HG02840 (cell line): ENCODE measurements at regions not wholly inside any gene's neighbourhood (a gene's known extent, or its start where the extent isn't known, plus 50 kb on each side); places are given as distances from the start of the nearest gene placed in this dataset.

Source experiments
- ATAC-seq: cut with Tn5 transposase; IDR thresholded peaks from one replicate; pipeline ENCODE4 v1.9.1; 2021; ENCODE audit warnings: mild to moderate bottlenecking, moderate library complexity, moderate number of reproducible peaks; ENCODE audit not compliant: unreplicated experiment, low FRiP score

DNA sequence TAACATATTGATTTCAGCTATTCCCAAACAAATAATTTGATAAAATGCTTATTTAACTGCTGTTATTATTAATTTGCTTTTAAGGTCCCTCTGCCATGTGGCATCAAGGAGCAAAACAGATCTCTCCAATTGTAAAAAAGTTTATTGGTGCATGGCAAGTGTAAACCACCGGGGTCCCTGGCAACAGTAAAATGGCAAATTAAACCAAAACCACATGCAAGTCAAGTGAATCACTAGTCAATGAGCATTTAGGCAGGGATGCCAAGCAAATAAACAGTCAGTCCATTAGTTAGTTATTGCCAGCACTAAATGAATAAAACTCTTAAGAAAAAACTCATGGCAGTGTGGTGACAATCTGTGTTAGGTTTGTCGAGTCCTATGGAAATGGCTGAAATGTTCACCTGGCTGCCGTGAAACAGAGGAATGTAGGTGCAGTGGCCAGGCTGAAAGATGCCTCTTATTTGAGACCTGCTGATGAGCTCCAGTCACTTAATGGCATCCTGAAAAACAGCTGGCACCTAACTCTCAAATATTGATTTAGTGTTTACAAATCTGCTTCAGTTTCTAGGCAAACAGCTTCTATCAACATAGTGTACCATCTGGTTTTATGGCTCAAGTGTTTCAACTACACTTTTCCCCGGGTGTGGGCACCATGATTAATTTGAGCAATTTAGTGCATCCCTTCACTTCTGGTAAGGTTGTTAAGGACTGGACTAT lies 296.5 kb upstream of the ITGA1 start:
- no peak for ATAC-seq

DNA sequence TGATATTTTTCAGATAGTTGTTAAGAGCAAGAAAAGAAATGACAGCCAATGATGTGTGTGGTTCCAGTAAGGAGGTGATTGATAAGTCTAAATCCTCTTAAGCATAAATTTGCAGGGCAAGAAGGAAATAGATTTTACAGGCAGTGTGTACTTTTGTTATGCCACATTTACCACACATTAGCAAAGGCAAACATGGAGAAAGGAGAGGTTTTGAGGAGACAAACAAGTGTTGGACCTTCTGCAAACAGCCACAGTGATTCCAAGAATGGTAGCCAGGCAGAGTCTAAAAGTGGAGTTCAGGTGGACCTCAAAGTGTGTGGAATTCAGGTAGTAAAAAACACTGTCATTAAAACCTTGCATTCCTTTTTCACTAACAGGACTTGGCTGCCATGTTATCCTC lies 295.9 kb upstream of the ITGA1 start:
- ATAC-seq: no peak

DNA sequence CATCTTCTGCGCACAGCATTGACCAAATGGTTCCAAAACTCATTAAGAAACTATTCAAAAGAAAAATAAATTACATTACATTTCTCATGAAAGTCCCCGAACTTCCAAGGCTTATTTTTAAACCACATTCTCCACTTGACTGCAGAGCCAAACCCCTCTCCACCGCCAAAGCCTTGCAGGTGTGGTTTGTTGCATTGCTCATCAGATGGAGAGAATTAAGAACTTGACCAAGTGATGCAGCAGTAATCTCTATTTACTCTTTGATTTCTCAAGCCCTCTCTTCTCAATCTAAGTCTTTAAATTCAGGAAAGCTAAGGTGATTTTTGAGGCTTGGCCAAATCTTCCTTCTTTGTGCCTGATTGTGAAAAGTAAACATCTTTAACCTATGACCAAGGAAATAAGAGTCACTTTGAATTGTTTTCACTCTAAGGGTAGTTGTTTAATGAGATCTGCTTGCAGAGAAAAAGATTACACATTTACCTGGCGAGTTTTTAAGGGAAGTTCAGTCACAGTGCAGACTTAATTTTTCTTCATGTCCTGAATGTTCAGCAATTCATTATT lies 290.5 kb upstream of the ITGA1 start:
- no peak for ATAC-seq

DNA sequence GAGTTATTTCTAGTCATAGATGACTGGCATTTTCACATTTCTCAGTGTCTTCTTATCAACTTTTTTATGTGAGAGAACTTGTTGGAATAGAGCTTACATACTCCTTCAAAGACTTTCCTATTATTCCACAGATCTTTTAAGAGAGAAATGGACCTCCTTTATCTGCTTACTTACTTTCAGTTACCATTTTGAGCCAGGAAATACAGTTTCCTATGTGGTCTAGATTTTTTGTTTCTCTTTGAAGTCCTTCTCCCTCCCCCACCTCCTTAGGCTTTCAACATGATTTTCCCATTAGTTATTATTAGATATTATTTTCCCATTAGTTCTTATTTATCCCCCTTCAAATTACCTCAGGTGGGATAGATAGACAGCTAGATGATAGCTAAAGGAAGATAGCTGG lies 289.1 kb upstream of the ITGA1 start:
- ATAC-seq: no peak

DNA sequence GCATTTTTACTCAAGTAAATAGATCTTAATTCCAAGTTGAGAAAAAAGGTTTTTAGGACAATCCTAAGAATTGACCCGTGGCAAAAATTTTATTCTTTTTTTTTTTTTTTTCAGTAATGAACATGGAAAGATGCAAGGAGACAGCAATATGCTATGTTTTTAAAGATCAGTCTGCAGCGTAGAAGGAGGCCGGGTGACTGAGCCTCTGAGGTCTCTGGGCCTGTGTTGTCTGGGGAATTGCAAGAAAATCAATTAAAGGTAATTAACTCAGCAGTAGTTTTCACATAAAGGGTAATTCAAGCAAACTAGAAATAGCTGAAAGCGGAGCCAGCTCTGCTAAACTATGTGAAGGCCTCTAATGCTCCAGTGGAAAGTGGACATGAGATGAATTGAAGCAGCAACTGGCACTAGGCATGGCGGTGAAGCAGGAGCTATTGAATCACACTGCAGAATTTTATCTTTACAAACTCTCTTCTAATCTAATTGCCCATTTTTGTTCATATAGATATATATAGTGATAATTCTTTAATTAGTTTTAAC lies 285.2 kb upstream of the ITGA1 start:
- no peak for ATAC-seq

DNA sequence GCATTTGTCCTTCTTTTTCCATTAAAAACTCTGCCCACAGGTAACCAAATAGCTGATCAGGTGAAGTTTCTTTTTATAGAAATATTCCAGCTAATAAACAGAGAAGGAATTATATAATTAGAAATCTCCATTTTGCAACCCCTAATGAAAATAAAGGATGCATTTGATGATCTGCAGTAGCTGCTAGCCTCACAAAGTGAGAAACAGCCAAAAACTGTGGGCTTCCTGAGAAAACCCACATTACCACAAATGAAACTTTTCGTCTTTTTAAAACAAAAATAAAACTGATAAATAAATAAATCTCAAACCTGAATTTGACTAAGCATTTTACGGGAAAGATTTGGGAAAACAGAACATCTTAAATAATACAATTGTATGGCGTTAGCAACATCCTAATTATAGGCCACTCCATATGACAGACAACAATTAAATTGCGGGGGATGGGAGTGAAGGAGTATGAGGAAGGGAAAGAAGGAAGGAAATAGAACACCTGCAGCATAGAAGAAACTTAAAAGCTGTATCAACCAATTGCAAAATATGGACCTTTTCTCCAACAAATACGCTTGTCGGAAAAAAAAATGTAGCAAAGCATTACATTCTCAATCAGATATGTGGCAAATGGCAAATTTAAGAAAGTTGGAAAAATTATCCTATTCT lies 283.0 kb upstream of the ITGA1 start:
- no peak for ATAC-seq

DNA sequence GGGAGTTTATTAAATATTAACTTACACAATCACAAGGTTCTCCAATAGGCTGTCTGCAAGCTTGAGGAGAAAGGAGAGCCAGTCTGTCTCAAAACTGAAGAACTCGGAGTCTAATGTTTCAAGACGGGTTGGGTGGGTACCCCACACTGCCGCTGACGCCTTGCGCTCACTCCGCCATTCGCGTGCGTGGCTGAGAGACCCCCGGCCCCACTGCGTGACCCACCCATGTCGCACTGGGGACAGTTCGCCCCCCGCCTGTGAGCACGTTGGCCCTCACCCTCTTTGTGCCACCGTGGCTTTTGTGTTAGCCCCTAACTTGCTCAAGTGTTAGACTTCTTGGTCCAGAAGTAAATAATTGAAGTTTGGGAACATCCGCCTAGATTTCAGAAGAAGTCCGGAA lies 270.0 kb upstream of the ITGA1 start:
- ATAC-seq: no peak

DNA sequence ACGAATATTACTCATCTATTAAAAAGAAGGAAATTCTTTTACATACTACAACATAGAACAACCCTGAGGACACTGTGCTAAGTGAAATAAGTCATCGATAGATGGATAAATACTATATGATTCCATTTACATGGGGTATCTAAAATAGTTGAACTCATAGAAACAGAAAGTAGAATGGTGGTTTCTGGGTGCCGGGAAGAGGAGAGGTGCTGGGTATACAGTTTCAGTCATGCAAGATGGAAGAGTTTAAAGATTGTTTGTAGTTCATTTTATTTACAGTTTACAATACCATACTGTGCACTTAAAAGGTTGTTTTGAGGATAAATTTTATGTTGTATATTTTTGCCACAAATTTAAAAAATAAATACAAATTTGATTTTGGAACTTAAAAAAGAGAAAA lies 267.5 kb upstream of the ITGA1 start:
- ATAC-seq: no peak

DNA sequence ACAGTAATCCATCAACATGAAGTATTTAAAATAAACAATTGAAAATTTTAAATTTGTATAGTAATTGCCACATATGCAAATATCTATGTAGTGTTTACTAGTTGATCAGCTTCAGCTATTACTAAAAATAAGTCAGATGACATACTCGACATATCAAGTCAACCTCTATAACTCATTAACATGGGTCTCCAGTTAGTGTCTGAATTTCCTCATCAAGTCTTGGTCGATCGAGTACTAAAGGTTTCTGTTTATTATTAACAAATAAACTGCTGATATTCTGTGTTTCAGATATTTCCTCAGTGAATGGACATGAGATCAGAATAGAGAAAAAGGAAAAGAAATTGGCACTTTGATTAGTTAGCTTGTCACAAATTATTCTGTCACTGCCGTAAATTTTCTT lies 266.5 kb upstream of the ITGA1 start:
- no peak for ATAC-seq

DNA sequence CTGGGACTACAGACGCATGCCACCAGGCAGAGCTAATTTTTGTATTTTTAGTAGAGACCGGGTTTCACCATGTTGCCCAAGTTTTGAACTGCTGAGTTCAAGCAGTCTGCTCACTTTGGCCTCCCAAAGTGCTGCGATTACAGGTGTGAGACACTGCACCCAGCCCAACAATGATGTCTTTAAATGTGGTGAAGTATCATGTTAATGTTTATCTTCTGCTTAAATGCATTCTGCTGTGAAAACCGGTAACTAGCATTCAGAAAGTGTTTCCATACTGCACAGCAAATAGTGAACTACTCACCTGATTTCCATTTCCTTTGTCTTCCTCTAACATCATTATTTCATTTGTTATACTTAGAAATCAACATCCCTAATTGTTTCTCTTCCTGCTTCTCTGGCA lies 264.0 kb upstream of the ITGA1 start:
- ATAC-seq: no peak

DNA sequence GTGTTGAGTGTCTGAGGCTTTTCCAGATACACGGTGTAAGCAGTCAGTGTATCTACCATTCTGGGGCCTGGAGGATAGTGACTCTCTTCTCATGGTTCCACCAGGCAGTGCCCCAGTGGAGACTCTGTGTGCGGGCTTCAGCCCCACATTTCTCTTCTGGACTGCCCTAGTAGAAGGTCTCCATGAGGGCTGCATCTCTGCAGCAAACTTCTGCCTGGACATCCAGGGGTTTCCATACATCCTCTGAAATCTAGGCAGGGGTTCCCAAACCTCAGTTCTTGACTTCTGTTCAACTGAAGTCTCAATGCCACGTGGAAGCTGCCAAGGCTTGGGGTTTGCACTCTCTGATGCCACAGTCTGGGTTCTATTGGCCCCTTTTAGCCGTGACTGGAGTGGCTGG lies 256.6 kb upstream of the ITGA1 start:
- no peak for ATAC-seq

DNA sequence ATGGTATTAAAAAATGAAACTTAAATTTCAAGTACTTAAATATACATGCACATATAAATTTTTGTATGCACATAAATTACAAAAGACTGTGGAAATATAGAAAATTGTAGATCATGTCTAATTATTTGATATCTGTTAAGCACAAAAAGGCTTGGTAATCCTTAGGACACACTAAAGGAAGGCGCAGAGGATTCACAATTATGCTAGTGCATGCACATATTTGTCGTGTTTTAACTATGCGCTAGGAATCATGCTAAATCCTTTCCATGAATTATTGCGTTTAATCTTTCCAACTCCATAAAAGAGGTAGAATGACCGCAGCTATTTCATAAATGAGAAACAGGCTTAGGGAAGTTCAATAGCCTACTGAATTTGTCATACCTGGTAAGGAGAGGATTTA lies 244.1 kb upstream of the ITGA1 start:
- no peak for ATAC-seq

DNA sequence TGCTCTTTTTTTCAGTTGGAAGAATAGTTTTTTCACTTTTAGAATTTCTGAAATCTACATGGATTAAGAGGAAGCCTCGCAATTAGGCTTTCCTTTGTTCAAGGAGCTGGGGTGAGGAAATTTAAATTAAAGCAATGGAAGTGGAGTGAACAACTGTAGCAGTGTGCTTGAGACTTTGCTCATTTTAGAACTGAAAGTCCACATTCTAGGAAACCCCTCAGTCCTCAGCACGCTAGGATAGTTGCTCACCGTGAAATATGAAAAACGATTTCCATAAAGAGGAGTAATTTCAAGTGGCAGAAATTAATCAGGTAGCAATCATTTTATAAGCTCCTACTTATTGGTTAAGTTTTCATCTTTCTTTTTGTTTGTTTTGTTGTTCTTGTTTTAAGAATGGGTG lies 243.0 kb upstream of the ITGA1 start:
- no peak for ATAC-seq

DNA sequence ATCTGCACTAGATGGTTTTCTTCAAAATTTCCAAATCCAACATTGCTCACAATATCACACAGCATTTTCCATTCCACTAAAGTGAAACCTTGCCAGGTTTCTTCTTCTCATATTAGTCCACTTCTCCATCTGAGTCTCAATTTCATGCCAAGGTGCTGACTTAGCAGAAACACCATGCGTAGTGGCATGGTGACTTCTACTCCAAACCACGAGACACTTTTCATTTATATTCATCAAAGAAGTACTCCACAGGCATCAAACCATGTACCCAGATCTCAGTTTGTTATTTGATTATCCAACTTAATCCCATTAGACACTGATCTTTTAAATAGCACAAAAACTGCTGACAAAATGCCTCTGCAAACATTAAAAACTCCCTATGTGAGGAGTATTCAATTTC lies 233.4 kb upstream of the ITGA1 start:
- ATAC-seq: no peak

DNA sequence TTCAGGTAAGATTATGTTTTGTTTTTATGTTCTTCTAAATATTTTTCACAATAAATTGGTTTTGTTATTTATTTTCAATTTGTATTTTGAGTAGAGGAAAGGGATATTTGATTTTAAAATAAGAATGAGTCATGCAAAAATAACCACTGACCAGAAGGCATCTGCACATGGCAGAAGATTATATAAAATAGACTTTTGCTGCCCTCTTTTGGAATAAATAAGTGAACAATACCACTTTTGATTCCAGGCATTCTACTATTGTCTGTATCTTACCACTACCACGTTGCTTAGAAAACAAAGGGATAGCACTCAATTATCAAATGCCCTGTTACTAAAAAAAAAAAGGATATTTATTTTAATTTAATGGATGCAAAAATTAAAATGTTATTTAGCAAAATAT lies 227.3 kb upstream of the ITGA1 start:
- no peak for ATAC-seq

DNA sequence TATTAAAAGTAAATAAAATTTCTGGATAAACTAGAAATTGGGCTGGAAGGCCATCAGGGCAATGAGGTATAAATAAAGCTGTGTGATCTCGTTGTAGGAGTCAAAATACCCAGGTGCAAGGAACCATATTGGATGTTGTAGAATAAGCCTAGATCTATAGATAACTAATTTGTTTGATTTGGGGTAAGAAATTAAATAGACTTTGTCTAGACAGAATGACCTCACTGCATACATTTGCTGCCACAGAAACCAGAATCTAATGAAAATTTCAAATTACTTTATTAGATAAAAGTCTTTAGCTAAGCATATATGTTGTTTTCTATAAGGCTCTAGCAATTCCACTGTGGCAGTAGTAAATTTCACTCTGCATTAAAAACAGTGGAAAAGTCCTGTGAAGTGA lies 225.2 kb upstream of the ITGA1 start:
- no peak for ATAC-seq

DNA sequence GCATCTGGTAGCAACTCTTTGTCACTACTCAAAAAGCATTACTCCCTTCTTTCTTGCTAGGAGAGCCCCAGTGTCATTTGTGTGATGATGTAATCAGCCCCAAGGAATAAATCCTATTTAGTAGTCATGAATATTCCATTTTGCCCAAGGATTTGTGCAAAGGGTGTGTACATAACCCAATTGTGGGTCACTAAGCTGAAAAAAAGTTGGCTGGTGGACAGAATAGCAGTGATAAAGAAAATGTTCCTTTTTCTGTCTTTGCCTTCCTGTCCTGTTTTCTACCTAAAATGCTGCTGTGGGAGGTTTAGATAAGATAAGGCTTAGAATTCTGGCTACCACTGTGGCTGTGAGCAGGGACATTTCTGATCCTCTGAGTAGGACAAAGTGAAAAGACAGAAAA lies 223.1 kb upstream of the ITGA1 start:
- no peak for ATAC-seq

DNA sequence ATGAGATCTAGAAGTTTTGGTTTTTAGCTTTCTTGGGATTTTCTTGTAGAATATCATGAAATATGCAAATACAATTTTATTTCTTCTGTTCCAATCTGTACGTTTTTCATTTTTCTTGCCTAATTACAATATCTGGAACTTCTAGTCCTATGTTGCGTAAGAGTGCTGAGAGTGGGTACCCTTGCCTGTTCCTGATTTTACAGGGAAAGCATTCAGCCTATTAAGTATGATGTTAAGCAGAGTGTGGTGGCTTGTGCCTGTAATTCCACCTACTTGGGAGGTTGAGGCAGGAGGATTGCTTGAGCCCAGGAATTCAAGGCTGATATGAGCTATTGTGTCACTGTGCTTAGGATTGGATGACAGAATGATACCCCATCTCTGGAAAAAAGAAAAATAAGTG lies 210.2 kb upstream of the ITGA1 start:
- no peak for ATAC-seq

DNA sequence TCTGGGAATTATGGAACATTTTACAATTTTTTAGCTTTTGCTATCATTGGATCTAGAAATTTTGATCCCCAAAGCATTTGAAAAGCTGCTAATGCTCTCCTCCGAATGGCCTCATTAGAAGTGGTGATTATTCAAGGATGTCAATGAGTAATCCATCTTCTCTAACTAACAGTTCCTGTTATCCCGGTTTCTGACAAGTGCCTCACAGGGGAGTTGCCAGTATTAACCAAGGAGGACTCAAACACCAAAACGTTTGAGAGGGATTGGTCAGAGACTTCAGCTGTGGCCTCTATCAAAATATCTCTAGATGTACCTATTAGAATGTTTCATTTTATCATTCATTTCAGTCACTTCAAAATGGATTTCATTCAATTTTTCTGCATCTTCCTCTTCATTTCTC lies 208.3 kb upstream of the ITGA1 start:
- no peak for ATAC-seq

DNA sequence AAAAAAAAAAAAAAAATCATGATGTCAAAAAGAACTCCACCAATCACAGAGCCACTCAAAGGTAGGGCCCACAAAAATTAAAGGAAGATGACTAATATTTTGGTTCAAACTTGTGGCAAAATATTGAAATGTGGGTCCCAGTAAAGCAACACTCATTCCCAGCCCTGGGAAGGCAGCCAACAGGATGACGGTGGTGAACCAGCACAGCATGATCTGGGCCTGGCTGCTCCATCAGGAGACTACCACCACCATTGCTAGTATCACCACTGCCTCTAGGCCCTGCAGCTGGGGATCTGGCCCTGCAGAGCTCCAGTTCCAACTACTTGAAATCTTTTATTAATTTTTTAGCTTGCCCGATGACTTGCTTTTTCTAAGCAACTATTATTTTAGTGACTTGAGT lies 206.8 kb upstream of the ITGA1 start:
- ATAC-seq: no peak

DNA sequence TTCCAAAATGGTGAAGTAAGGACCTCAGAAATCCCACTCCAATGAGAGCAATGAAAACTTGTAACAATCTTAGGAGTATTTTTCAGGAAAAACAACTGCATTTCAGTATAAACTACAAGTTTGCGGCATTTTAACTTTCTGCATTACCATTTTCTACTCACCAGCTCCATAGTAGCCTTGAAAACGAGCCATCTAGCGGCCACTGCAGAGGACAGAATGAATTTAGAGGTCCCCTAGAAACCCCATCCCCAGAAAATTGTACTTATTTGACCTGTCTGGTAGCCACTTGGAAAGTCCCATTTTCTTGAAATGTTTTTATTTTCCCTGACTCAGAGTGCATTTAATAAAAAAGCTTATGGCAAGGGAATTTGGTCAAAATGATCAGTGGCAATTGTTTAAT lies 205.4 kb upstream of the ITGA1 start:
- no peak for ATAC-seq

DNA sequence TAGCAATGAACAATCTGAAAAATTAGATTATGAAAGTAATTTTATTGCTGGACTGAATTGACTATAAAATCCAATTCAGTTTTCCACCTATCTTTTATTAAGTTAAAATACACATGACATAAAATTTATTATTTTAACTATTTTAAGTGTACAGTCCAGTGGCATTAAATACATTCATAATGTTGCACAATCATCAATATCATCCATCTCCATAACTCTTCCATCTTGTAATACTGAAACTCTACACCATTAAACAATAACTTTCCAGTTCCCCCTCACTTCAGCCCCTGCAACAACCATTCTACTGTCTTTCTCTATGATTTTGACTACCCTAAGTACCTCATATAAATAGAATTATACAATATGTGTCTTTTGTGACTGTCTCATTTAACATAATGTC lies 200.6 kb upstream of the ITGA1 start:
- no peak for ATAC-seq
